MCF 10A (cell line): ENCODE measurements at regions not wholly inside any gene's neighbourhood (a gene's known extent, or its start where the extent isn't known, plus 50 kb on each side); places are given as distances from the start of the nearest gene placed in this dataset.

Experiments used
- BruUV-seq: library from RNA; stranded (reverse); fragments of 400-500 nt; replicated peaks from 2 replicates; lab custom pipeline; 2021; lab: Mats Ljungman, UMichigan
- CTCF ChIA-PET: fragments of 300-600 bp; sonication (Branson Sonifier 250); formaldehyde crosslinking; extraction: SDS; loops from one replicate; lab custom pipeline; 2021; ENCODE audit warnings: antibody characterized with exemption, inconsistent platforms; lab: Yijun Ruan, JAX
- POLR2A ChIA-PET: fragments of 300-600, 350-650 bp; sonication (Branson Sonifier 250); formaldehyde crosslinking; extraction: SDS; loops from one replicate; lab custom pipeline; 2020; ENCODE audit warnings: antibody characterized with exemption, inconsistent platforms; lab: Yijun Ruan, JAX
- DNase-seq: peaks from one replicate; pipeline ENCODE4 v3.0.0-alpha.2; 2018; ENCODE audit not compliant: unreplicated experiment
- H3K27ac Mint-ChIP-seq: one replicate; pipeline ENCODE4 v1.8.0; 2022; ENCODE audit warnings: mild to moderate bottlenecking, low read depth, mixed read lengths; ENCODE audit not compliant: unreplicated experiment
- H3K27me3 Mint-ChIP-seq: one replicate; pipeline ENCODE4 v1.8.0; 2022; ENCODE audit warnings: mixed read lengths; ENCODE audit not compliant: insufficient read depth, unreplicated experiment
- H3K36me3 Mint-ChIP-seq: one replicate; pipeline ENCODE4 v1.8.0; 2022; ENCODE audit warnings: mild to moderate bottlenecking, moderate library complexity, mixed read lengths; ENCODE audit not compliant: insufficient read depth, unreplicated experiment
- H3K4me1 Mint-ChIP-seq: one replicate; pipeline ENCODE4 v1.8.0; 2022; ENCODE audit warnings: mixed read lengths; ENCODE audit not compliant: insufficient read depth, unreplicated experiment
- H3K4me3 Mint-ChIP-seq: one replicate; pipeline ENCODE4 v1.8.0; 2022; ENCODE audit warnings: mild to moderate bottlenecking, moderate library complexity, mixed read lengths; ENCODE audit not compliant: unreplicated experiment
- H3K9me3 Mint-ChIP-seq: one replicate; pipeline ENCODE4 v1.8.0; 2022; ENCODE audit warnings: mixed read lengths; ENCODE audit not compliant: unreplicated experiment
- CTCF ChIP-seq: fragments of 200-600 bp; IDR thresholded peaks from one replicate; pipeline ENCODE4 v1.8.0; 2022; ENCODE audit warnings: antibody characterized with exemption, mild to moderate bottlenecking; ENCODE audit not compliant: unreplicated experiment
- intact Hi-C: fragments of 100-400 bp; cut with micrococcal nuclease; formaldehyde crosslinking; loops from 2 replicates; pipeline ENCODE4 v1.14.1; 2022

- Mint-ChIP-seq H3K4me1 (no peaks in the 10 kb centered on the region), H3K4me3 (no peak overlapping the region), H3K27ac (no peak overlapping the region), H3K36me3 (no peaks in the 10 kb centered on the region), H3K27me3 (no peaks in the 10 kb centered on the region), H3K9me3 (peaks cover 21% of the 10 kb centered on the region)
- no peak for TF ChIP-seq CTCF
- CTCF ChIA-PET, result no interaction called here
- DNase-seq, result no peak
- POLR2A ChIA-PET, result no interaction called here
- BruUV-seq, result no TSS peak
- intact Hi-C loops, result no loop called here
Measured at GRCh38 chr12:5251786-5252185, 180.1 kb upstream of the NTF3 start.

- POLR2A ChIA-PET, result no interaction called here
- H3K9me3 Mint-ChIP-seq, result peaks cover 22% of the 10 kb centered on the region
- no peaks in the 10 kb centered on the region for H3K27me3 Mint-ChIP-seq
- intact Hi-C loops, result no loop called here
- BruUV-seq, result no TSS peak
- DNase-seq, result no peak
- no peaks in the 10 kb centered on the region for H3K4me1 Mint-ChIP-seq
- no peak overlapping the region for H3K27ac Mint-ChIP-seq
- CTCF ChIA-PET, result no interaction called here
- no peaks in the 10 kb centered on the region for H3K36me3 Mint-ChIP-seq
- TF ChIP-seq CTCF, result no peak
- H3K4me3 Mint-ChIP-seq, result no peak overlapping the region
Measured at GRCh38 chr12:5254703-5255102, 177.2 kb upstream of the NTF3 start.

- Mint-ChIP-seq H3K4me1 (no peaks in the 10 kb centered on the region), H3K4me3 (no peak overlapping the region), H3K27me3 (no peaks in the 10 kb centered on the region), H3K9me3 (peaks cover 22% of the 10 kb centered on the region), H3K27ac (no peak overlapping the region), H3K36me3 (no peaks in the 10 kb centered on the region)
- DNase-seq, result no peak
- intact Hi-C loops, result no loop called here
- CTCF ChIA-PET, result no interaction called here
- no peak for TF ChIP-seq CTCF
- BruUV-seq, result no TSS peak
- POLR2A ChIA-PET, result no interaction called here
Measured at GRCh38 chr12:5257763-5258495, 174.0 kb upstream of the NTF3 start.

GRCh38 chr12:5258498-5258897 is 173.4 kb upstream of the NTF3 start:
- Mint-ChIP-seq H3K27me3 (no peaks in the 10 kb centered on the region), H3K27ac (no peak overlapping the region), H3K4me3 (no peak overlapping the region), H3K9me3 (peaks cover 22% of the 10 kb centered on the region), H3K4me1 (no peaks in the 10 kb centered on the region), H3K36me3 (no peaks in the 10 kb centered on the region)
- intact Hi-C loops, result no loop called here
- no peak for DNase-seq
- TF ChIP-seq CTCF, result no peak
- BruUV-seq, result no TSS peak
- ChIA-PET CTCF (no interaction called here), POLR2A (no interaction called here)
